IMR-90 (cell line): ENCODE measurements at regions not wholly inside any gene's neighbourhood (a gene's known extent, or its start where the extent isn't known, plus 50 kb on each side); places are given as distances from the start of the nearest gene placed in this dataset.

Source experiments
- ATAC-seq: fragments of 200-7000 bp; cut with Tn5 transposase; 2 replicates; pipeline ENCODE4 v1.9.1; 2020; ENCODE audit warnings: low read depth, mild to moderate bottlenecking, moderate library complexity
- BruUV-seq: library from RNA; stranded (reverse); fragments of 400-500 nt; replicated peaks from 2 replicates; lab custom pipeline; 2021; lab: Mats Ljungman, UMichigan
- CTCF ChIA-PET: fragments of 300-600 bp; formaldehyde crosslinking; extraction: SDS; loops from one replicate; lab custom pipeline; 2021; ENCODE audit warnings: antibody characterized with exemption; lab: Yijun Ruan, JAX
- POLR2A ChIA-PET: fragments of 300-600 bp; sonication (Branson Sonifier 250); formaldehyde crosslinking; loops from one replicate; lab custom pipeline; 2022; ENCODE audit warnings: antibody characterized with exemption; ENCODE audit not compliant: unreplicated experiment; lab: Charles Lee
- DNase-seq: peaks from one replicate; pipeline ENCODE4 v3.0.0; 2013
- H2AFZ ChIP-seq: replicated peaks from 2 replicates; pipeline ENCODE3; 2013; ENCODE audit warnings: low read length, mild to moderate bottlenecking; ENCODE audit not compliant: poor library complexity
- H2AK5ac ChIP-seq: 2 replicates; pipeline ENCODE4 v1.6.1; 2013; ENCODE audit warnings: low read depth, low read length, inconsistent platforms
- H2AK9ac ChIP-seq: replicated peaks from 2 replicates; pipeline ENCODE3; 2013; ENCODE audit warnings: mild to moderate bottlenecking, low read depth, low read length, moderate library complexity; ENCODE audit not compliant: poor library complexity
- H2BK120ac ChIP-seq: 2 replicates; pipeline ENCODE4 v1.6.1; 2013; ENCODE audit warnings: low read depth, low read length, inconsistent platforms
- H2BK15ac ChIP-seq: 3 replicates; pipeline ENCODE4 v1.6.1; 2013; ENCODE audit warnings: low read depth, low read length, inconsistent platforms
- H2BK20ac ChIP-seq: 2 replicates; pipeline ENCODE4 v1.6.1; 2013; ENCODE audit warnings: low read depth, mild to moderate bottlenecking, inconsistent platforms, low read length, moderate library complexity
- H2BK5ac ChIP-seq: 2 replicates; pipeline ENCODE4 v1.6.1; 2013; ENCODE audit warnings: mild to moderate bottlenecking, low read depth, low read length, inconsistent platforms; ENCODE audit not compliant: poor library complexity, severe bottlenecking
- H3K14ac ChIP-seq: replicated peaks from 2 replicates; pipeline ENCODE4 v1.6.1; 2013; ENCODE audit warnings: low read depth, low read length, inconsistent platforms
- H3K18ac ChIP-seq: 2 replicates; pipeline ENCODE4 v1.6.1; 2013; ENCODE audit warnings: low read depth, low read length, control low read depth
- H3K23ac ChIP-seq: 2 replicates; pipeline ENCODE4 v1.6.1; 2013; ENCODE audit warnings: low read depth, low read length, inconsistent platforms
- H3K27ac ChIP-seq: 2 replicates; pipeline ENCODE4 v1.5.1; 2013; ENCODE audit warnings: mild to moderate bottlenecking, control low read depth, low read length; ENCODE audit not compliant: insufficient read depth
- H3K27me3 ChIP-seq: 2 replicates; pipeline ENCODE4 v1.6.1; 2013; ENCODE audit warnings: low read length; ENCODE audit not compliant: control insufficient read depth, insufficient read depth
- H3K36me3 ChIP-seq: 2 replicates; pipeline ENCODE4 v1.6.1; 2013; ENCODE audit warnings: low read length, mixed read lengths; ENCODE audit not compliant: control insufficient read depth, insufficient read depth
- H3K4ac ChIP-seq: 2 replicates; pipeline ENCODE4 v1.6.1; 2013; ENCODE audit warnings: low read depth, low read length, inconsistent platforms
- H3K4me1 ChIP-seq: 2 replicates; pipeline ENCODE4 v1.6.1; 2013; ENCODE audit warnings: low read length, mixed read lengths; ENCODE audit not compliant: control insufficient read depth, insufficient read depth
- H3K4me2 ChIP-seq: 2 replicates; pipeline ENCODE4 v1.6.1; 2013; ENCODE audit warnings: low read depth, mild to moderate bottlenecking, control low read depth, low read length, moderate library complexity
- H3K4me3 ChIP-seq: 2 replicates; pipeline ENCODE4 v1.5.1; 2013; ENCODE audit warnings: low read depth, mild to moderate bottlenecking, control low read depth, low read length, moderate library complexity; ENCODE audit not compliant: insufficient read depth
- H3K56ac ChIP-seq: 2 replicates; pipeline ENCODE4 v1.6.1; 2013; ENCODE audit warnings: low read length, inconsistent platforms; ENCODE audit not compliant: insufficient read depth; ENCODE audit errors: extremely low read depth
- H3K79me1 ChIP-seq, 2 experiments: 2 replicates each; pipeline ENCODE4 v1.6.1; 2013; ENCODE audit warnings: low read length in 2 of 2, inconsistent platforms in 1 of 2, low read depth in 1 of 2
- H3K9ac ChIP-seq: 2 replicates; pipeline ENCODE4 v1.6.1; 2013; ENCODE audit warnings: low read depth, low read length, control low read depth
- H3K9me1 ChIP-seq: 2 replicates; pipeline ENCODE4 v1.6.1; 2013; ENCODE audit warnings: low read length, inconsistent platforms; ENCODE audit not compliant: insufficient read depth
- H3K9me3 ChIP-seq: 2 replicates; pipeline ENCODE4 v1.6.1; 2013; ENCODE audit warnings: low read length; ENCODE audit not compliant: control insufficient read depth, insufficient read depth
- H4K20me1 ChIP-seq: 2 replicates; pipeline ENCODE4 v1.6.1; 2013; ENCODE audit warnings: low read length, inconsistent platforms; ENCODE audit not compliant: insufficient read depth
- H4K5ac ChIP-seq: 2 replicates; pipeline ENCODE4 v1.6.1; 2013; ENCODE audit warnings: mild to moderate bottlenecking, low read depth, low read length, control low read depth
- H4K8ac ChIP-seq, 2 experiments: 2 replicates each; pipeline ENCODE4 v1.6.1; 2013; ENCODE audit warnings: low read depth in 2 of 2, low read length in 2 of 2, control low read depth in 1 of 2, inconsistent platforms in 1 of 2
- H4K91ac ChIP-seq: 2 replicates; pipeline ENCODE4 v1.6.1; 2013; ENCODE audit warnings: low read depth, low read length, inconsistent platforms; ENCODE audit not compliant: insufficient read depth
- CHD1 ChIP-seq: IDR thresholded peaks from 2 replicates; pipeline ENCODE4 v1.6.1; 2012; ENCODE audit warnings: low read depth, low read length, improper control_type of control experiment
- FOS ChIP-seq: fragments of 150-350 bp; IDR thresholded peaks from 2 replicates; pipeline ENCODE4 v1.6.1; 2016; ENCODE audit warnings: low read depth, low read length
- RCOR1 ChIP-seq: IDR thresholded peaks from 2 replicates; pipeline ENCODE4 v1.6.1; 2012; ENCODE audit warnings: mild to moderate bottlenecking, low read length, improper control_type of control experiment; ENCODE audit not compliant: insufficient replicate concordance
- WGBS, 2 experiments: methylation state at CpG; one replicate each; pipeline versions ENCODE4 v1.1.5 to v1.1.7; 2013; ENCODE audit warnings: missing lambda C conversion rate in 2 of 2; ENCODE audit not compliant: insufficient read length in 1 of 2; ENCODE audit errors: extremely low coverage in 2 of 2; 5-methylcytosine and 5-hydroxymethylcytosine counted together
- dilution Hi-C: fragments of 300-500 bp; cut with HindIII; formaldehyde crosslinking; loops from one replicate; pipeline ENCODE4 v1.14.3; 2018; ENCODE audit warnings: low sequenced_read_pairs; ENCODE audit not compliant: unreplicated experiment
- in situ Hi-C: fragments of 300-500 bp; cut with MboI; formaldehyde crosslinking; loops from 3 replicates; pipeline ENCODE4 v1.14.3; 2019; ENCODE audit warnings: low sequenced_read_pairs, inconsistent platforms, mixed read lengths
- intact Hi-C: fragments of 100-400 bp; cut with micrococcal nuclease; formaldehyde crosslinking; loops from 2 replicates; pipeline ENCODE4 v1.10.0; 2022
- TF ChIP-seq, protein P1 (sequence below): conservative IDR thresholded peaks from 2 replicates; pipeline ENCODE4 v1.5.1; 2012; ENCODE audit warnings: mild to moderate bottlenecking, low read depth, low read length, improper control_type of control experiment

DNA sequence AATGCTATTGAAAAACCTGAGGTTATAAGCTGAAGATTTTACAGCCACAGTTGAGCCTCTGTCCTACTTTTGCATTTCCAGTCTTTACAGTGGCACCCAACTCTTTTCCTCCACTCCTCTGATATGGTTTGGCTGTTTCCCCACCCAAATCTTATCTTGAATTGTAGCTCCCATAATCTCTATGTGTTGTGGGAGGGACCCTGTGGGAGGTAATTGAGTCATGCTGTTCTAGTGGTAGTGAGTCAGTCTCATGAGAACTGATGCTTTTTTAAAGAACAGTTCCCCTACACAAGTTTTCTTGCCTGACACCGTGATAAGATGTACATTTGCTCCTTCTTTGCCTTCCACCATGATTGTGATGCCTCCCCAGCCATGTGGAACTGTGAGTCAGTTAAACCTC lies 646.1 kb upstream of the SEMA6A start:
- no peak overlapping the region for H4K8ac ChIP-seq
- no peak overlapping the region for H3K27ac ChIP-seq
- no peak overlapping the region for H2BK15ac ChIP-seq
- no peak overlapping the region for H2AFZ ChIP-seq
- no peaks in the 10 kb centered on the region for H3K79me1 ChIP-seq
- in situ Hi-C loops, result no loop called here
- H2AK9ac ChIP-seq, result no peak overlapping the region
- TF ChIP-seq, protein P1, sequence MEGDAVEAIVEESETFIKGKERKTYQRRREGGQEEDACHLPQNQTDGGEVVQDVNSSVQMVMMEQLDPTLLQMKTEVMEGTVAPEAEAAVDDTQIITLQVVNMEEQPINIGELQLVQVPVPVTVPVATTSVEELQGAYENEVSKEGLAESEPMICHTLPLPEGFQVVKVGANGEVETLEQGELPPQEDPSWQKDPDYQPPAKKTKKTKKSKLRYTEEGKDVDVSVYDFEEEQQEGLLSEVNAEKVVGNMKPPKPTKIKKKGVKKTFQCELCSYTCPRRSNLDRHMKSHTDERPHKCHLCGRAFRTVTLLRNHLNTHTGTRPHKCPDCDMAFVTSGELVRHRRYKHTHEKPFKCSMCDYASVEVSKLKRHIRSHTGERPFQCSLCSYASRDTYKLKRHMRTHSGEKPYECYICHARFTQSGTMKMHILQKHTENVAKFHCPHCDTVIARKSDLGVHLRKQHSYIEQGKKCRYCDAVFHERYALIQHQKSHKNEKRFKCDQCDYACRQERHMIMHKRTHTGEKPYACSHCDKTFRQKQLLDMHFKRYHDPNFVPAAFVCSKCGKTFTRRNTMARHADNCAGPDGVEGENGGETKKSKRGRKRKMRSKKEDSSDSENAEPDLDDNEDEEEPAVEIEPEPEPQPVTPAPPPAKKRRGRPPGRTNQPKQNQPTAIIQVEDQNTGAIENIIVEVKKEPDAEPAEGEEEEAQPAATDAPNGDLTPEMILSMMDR, result no peak
- TF ChIP-seq CHD1 (no peak), RCOR1 (no peak), FOS (no peak)
- H3K4me2 ChIP-seq, result no peak overlapping the region
- H3K9me1 ChIP-seq, result no peaks in the 10 kb centered on the region
- POLR2A ChIA-PET, result no interaction called here
- BruUV-seq, result no TSS peak
- no peak overlapping the region for H4K91ac ChIP-seq
- H2AK5ac ChIP-seq, result no peak overlapping the region
- no peak overlapping the region for H2BK20ac ChIP-seq
- no peak overlapping the region for H3K14ac ChIP-seq
- H2BK5ac ChIP-seq, result no peak overlapping the region
- H2BK120ac ChIP-seq, result no peak overlapping the region
- H3K23ac ChIP-seq, result no peak overlapping the region
- H3K4me3 ChIP-seq, result no peak overlapping the region
- H3K9me3 ChIP-seq, result peaks cover 8% of the 10 kb centered on the region
- no peak for DNase-seq
- H4K5ac ChIP-seq, result no peak overlapping the region
- no peak overlapping the region for H3K56ac ChIP-seq
- H3K4ac ChIP-seq, result no peak overlapping the region
- H4K20me1 ChIP-seq, result no peaks in the 10 kb centered on the region
- H3K18ac ChIP-seq, result no peak overlapping the region
- intact Hi-C loops, result no loop called here
- no CpG with 5 or more reads among the region's 1 CpG for WGBS, 2 experiments
- H3K9ac ChIP-seq, result no peak overlapping the region
- no peaks in the 10 kb centered on the region for H3K27me3 ChIP-seq
- no peak for ATAC-seq
- no peaks in the 10 kb centered on the region for H3K4me1 ChIP-seq
- CTCF ChIA-PET, result no interaction called here
- dilution Hi-C loops, result no loop called here
- H3K36me3 ChIP-seq, result no peaks in the 10 kb centered on the region
